MM.1S (cell line): ENCODE measurements at regions not wholly inside any gene's neighbourhood (a gene's known extent, or its start where the extent isn't known, plus 50 kb on each side); places are given as distances from the start of the nearest gene placed in this dataset.

Source experiments
- CTCF ChIP-seq: fragments of 300-600 bp; sonication (generic); IDR thresholded peaks from 2 replicates; pipeline ENCODE4 v1.5.1; 2016; ENCODE audit warnings: antibody characterized with exemption, low read length, mixed read lengths
- EZH2phosphoT487 ChIP-seq: fragments of 300-600 bp; sonication (generic); IDR thresholded peaks from 2 replicates; pipeline ENCODE4 v1.6.1; 2018; ENCODE audit warnings: antibody characterized with exemption, low read length

- TF ChIP-seq CTCF (no peak), EZH2phosphoT487 (no peak)
Observed at GRCh38 chr13:47859165-47859564, 141.9 kb downstream of the SUCLA2 start.
